IPS-20b (cell line): ENCODE measurements at regions not wholly inside any gene's neighbourhood (a gene's known extent, or its start where the extent isn't known, plus 50 kb on each side); places are given as distances from the start of the nearest gene placed in this dataset.

ENCODE experiments used
- H3K27ac ChIP-seq: one replicate; pipeline ENCODE4 v1.5.1; 2013; ENCODE audit warnings: low read length
- H3K27me3 ChIP-seq: 2 replicates; pipeline ENCODE4 v1.6.1; 2013; ENCODE audit warnings: mild to moderate bottlenecking, low read length, inconsistent platforms; ENCODE audit not compliant: insufficient read depth
- H3K36me3 ChIP-seq: 2 replicates; pipeline ENCODE4 v1.6.1; 2013; ENCODE audit warnings: low read depth, mild to moderate bottlenecking, inconsistent platforms, low read length, moderate library complexity; ENCODE audit not compliant: insufficient read depth
- H3K4me1 ChIP-seq: 2 replicates; pipeline ENCODE4 v1.6.1; 2013; ENCODE audit warnings: mild to moderate bottlenecking, control low read depth, inconsistent platforms, low read length, moderate library complexity; ENCODE audit not compliant: insufficient read depth
- H3K4me3 ChIP-seq: 2 replicates; pipeline ENCODE4 v1.5.1; 2013; ENCODE audit warnings: mild to moderate bottlenecking, low read length, inconsistent platforms
- H3K9ac ChIP-seq: 2 replicates; pipeline ENCODE4 v1.6.1; 2013; ENCODE audit warnings: low read depth, mild to moderate bottlenecking, inconsistent platforms, low read length, moderate library complexity
- H3K9me3 ChIP-seq: 2 replicates; pipeline ENCODE4 v1.6.1; 2013; ENCODE audit warnings: mild to moderate bottlenecking, low read depth, low read length, inconsistent platforms; ENCODE audit not compliant: insufficient read depth

GRCh38 chr2:4465671-4466070, 762.3 kb downstream of the DCDC2C start:
- Histone ChIP-seq H3K27me3 (no peaks in the 10 kb centered on the region), H3K9me3 (no peaks in the 10 kb centered on the region), H3K27ac (no peak overlapping the region), H3K4me3 (no peak overlapping the region), H3K4me1 (no peaks in the 10 kb centered on the region), H3K36me3 (no peaks in the 10 kb centered on the region), H3K9ac (no peak overlapping the region)

- Histone ChIP-seq H3K36me3 (no peaks in the 10 kb centered on the region), H3K4me1 (no peaks in the 10 kb centered on the region), H3K4me3 (no peak overlapping the region), H3K9me3 (no peaks in the 10 kb centered on the region), H3K27me3 (no peaks in the 10 kb centered on the region), H3K27ac (no peak overlapping the region), H3K9ac (no peak overlapping the region)
Observed at GRCh38 chr2:4475618-4476017, 772.2 kb downstream of the DCDC2C start.

GRCh38 chr2:4483050-4483449, 779.7 kb downstream of the DCDC2C start:
- no peaks in the 10 kb centered on the region for H3K27me3 ChIP-seq
- no peak overlapping the region for H3K27ac ChIP-seq
- peaks cover 28% of the 10 kb centered on the region for H3K9me3 ChIP-seq
- no peak overlapping the region for H3K9ac ChIP-seq
- no peak overlapping the region for H3K4me3 ChIP-seq
- H3K36me3 ChIP-seq, result no peaks in the 10 kb centered on the region
- no peaks in the 10 kb centered on the region for H3K4me1 ChIP-seq

GRCh38 chr2:4486971-4487370, 783.6 kb downstream of the DCDC2C start:
- no peaks in the 10 kb centered on the region for H3K4me1 ChIP-seq
- H3K27ac ChIP-seq, result no peak overlapping the region
- H3K4me3 ChIP-seq, result no peak overlapping the region
- H3K27me3 ChIP-seq, result no peaks in the 10 kb centered on the region
- no peaks in the 10 kb centered on the region for H3K36me3 ChIP-seq
- peaks cover 28% of the 10 kb centered on the region for H3K9me3 ChIP-seq
- H3K9ac ChIP-seq, result no peak overlapping the region

GRCh38 chr2:4499316-4500030, 796.1 kb downstream of the DCDC2C start:
- no peaks in the 10 kb centered on the region for H3K36me3 ChIP-seq
- H3K9me3 ChIP-seq, result no peaks in the 10 kb centered on the region
- H3K4me1 ChIP-seq, result peaks cover 4% of the 10 kb centered on the region; the same call in 1 of the 2 replicates
- no peak overlapping the region for H3K27ac ChIP-seq
- no peaks in the 10 kb centered on the region for H3K27me3 ChIP-seq
- no peak overlapping the region for H3K9ac ChIP-seq
- no peak overlapping the region for H3K4me3 ChIP-seq

- H3K27ac ChIP-seq, result no peak overlapping the region
- no peaks in the 10 kb centered on the region for H3K27me3 ChIP-seq
- no peak overlapping the region for H3K4me3 ChIP-seq
- H3K9ac ChIP-seq, result no peak overlapping the region
- no peaks in the 10 kb centered on the region for H3K4me1 ChIP-seq
- H3K36me3 ChIP-seq, result no peaks in the 10 kb centered on the region
- no peaks in the 10 kb centered on the region for H3K9me3 ChIP-seq
Observed at GRCh38 chr2:4501525-4501924, 798.1 kb downstream of the DCDC2C start.

GRCh38 chr2:4502230-4502843, 799.0 kb downstream of the DCDC2C start:
- no peaks in the 10 kb centered on the region for H3K27me3 ChIP-seq
- H3K4me3 ChIP-seq, result no peak overlapping the region
- H3K4me1 ChIP-seq, result no peaks in the 10 kb centered on the region
- H3K36me3 ChIP-seq, result no peaks in the 10 kb centered on the region
- no peak overlapping the region for H3K9ac ChIP-seq
- no peak overlapping the region for H3K27ac ChIP-seq
- H3K9me3 ChIP-seq, result no peaks in the 10 kb centered on the region

GRCh38 chr2:4507661-4508060, 804.3 kb downstream of the DCDC2C start:
- no peaks in the 10 kb centered on the region for H3K36me3 ChIP-seq
- no peak overlapping the region for H3K9ac ChIP-seq
- no peaks in the 10 kb centered on the region for H3K27me3 ChIP-seq
- H3K4me1 ChIP-seq, result no peaks in the 10 kb centered on the region
- no peak overlapping the region for H3K4me3 ChIP-seq
- no peak overlapping the region for H3K27ac ChIP-seq
- H3K9me3 ChIP-seq, result no peaks in the 10 kb centered on the region

- Histone ChIP-seq H3K4me3 (no peak overlapping the region), H3K27me3 (no peaks in the 10 kb centered on the region), H3K9ac (no peak overlapping the region), H3K36me3 (no peaks in the 10 kb centered on the region), H3K27ac (no peak overlapping the region), H3K9me3 (no peaks in the 10 kb centered on the region), H3K4me1 (no peaks in the 10 kb centered on the region)
Observed at GRCh38 chr2:4515871-4516761, 812.7 kb downstream of the DCDC2C start.

GRCh38 chr2:4518596-4518995, 815.2 kb downstream of the DCDC2C start:
- H3K9ac ChIP-seq, result no peak overlapping the region
- no peak overlapping the region for H3K27ac ChIP-seq

GRCh38 chr2:4522498-4523421, 819.4 kb downstream of the DCDC2C start:
- H3K27ac ChIP-seq, result no peak overlapping the region
- no peak overlapping the region for H3K9ac ChIP-seq
- H3K9me3 ChIP-seq, result no peaks in the 10 kb centered on the region
- H3K36me3 ChIP-seq, result no peaks in the 10 kb centered on the region
- H3K27me3 ChIP-seq, result no peaks in the 10 kb centered on the region
- H3K4me3 ChIP-seq, result no peak overlapping the region
- no peaks in the 10 kb centered on the region for H3K4me1 ChIP-seq

More at GRCh38 chr2:4518596-4518995, 815.2 kb downstream of the DCDC2C start:
- no peak overlapping the region for H3K4me3 ChIP-seq
- no peaks in the 10 kb centered on the region for H3K27me3 ChIP-seq
- H3K9me3 ChIP-seq, result no peaks in the 10 kb centered on the region
- H3K4me1 ChIP-seq, result no peaks in the 10 kb centered on the region
- no peaks in the 10 kb centered on the region for H3K36me3 ChIP-seq
